ENCODE measurements at regions not wholly inside any gene's neighbourhood (a gene's known extent, or its start where the extent isn't known, plus 50 kb on each side); places are given as distances from the start of the nearest gene placed in this dataset.

DNA sequence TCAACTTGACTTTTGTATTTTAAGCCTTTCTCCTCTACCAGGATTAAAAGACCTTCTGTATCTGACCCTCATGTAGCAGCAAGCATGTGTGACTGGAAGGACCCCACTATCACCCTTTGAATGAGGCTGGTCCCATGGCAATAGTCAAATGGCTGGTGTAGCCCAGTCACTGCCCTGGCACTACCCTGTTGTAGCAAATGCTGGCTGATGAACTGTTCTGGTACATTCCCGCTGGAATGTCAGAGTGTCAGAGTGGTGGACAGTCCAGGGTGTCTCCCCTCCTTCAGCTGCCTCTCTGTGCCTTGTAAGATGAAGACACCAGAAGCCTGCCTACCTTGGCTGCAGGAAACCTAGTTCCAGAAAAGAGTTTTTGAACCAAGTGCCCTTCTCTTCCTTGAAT, 115.7 kb downstream of the ACKR3 start:
- no peak for DNase-seq
- no peaks in the 10 kb centered on the region for H3K27me3 ChIP-seq
- peaks cover 0 to 50% (median 27%) of the 10 kb centered on the region in 12 donors for H3K4me1 ChIP-seq
- H3K36me3 ChIP-seq: no peaks in the 10 kb centered on the region
- intact Hi-C loops (cut with DNase I): loop anchor here in 2 of 10 donors (5.0 kb wide), 1 partner anchor 118 kb away; the partner anchor contains the start of gene ACKR3 (in 2 of the 2)
- H3K4me3 ChIP-seq: no peak overlapping the region
- TF ChIP-seq POLR2A (IDR thresholded peaks at IDR 0.05): no peak
- TF ChIP-seq, protein P1, sequence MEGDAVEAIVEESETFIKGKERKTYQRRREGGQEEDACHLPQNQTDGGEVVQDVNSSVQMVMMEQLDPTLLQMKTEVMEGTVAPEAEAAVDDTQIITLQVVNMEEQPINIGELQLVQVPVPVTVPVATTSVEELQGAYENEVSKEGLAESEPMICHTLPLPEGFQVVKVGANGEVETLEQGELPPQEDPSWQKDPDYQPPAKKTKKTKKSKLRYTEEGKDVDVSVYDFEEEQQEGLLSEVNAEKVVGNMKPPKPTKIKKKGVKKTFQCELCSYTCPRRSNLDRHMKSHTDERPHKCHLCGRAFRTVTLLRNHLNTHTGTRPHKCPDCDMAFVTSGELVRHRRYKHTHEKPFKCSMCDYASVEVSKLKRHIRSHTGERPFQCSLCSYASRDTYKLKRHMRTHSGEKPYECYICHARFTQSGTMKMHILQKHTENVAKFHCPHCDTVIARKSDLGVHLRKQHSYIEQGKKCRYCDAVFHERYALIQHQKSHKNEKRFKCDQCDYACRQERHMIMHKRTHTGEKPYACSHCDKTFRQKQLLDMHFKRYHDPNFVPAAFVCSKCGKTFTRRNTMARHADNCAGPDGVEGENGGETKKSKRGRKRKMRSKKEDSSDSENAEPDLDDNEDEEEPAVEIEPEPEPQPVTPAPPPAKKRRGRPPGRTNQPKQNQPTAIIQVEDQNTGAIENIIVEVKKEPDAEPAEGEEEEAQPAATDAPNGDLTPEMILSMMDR (IDR thresholded peaks at IDR 0.05): no peak
- no peak overlapping the region for H3K27ac ChIP-seq
- WGBS, 4 donors: 67 to 100% (median 95%) methylated on average over 1 of the region's 1 CpG
- ATAC-seq: no peak
- H3K9me3 ChIP-seq: no peaks in the 10 kb centered on the region

DNA sequence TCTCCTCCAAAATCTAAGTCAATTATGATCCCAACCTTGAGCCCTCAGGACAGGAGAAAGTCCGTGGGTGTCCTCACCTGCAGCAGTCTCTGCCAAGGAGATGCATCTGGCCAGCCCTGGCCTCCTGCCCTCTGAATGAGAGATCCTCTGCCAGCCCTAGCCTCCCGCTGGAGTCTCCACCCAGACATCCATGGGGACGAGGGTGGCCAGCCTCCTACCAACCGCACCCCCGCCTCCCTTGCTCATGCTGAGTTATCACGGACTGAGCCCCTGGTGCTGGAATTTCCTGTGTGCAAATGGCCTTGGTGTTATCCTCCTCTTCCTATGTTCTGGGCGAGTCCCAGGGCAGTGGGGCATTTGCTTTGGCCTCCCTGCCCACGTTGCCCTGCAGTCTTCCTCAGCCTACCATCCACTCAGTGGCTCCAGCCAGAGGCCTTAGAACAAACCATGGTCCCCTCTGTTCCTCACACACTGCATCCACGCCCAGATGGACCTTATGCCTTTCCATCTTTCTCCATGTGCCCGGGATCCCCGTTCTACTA, 116.4 kb downstream of the ACKR3 start:
- no peaks in the 10 kb centered on the region for H3K36me3 ChIP-seq
- DNase-seq (peak in 1 of 5 donors; percentile 37), ATAC-seq (no peak)
- intact Hi-C loops (cut with DNase I): loop anchor here in 2 of 10 donors (5.0 kb wide), 1 partner anchor 119 kb away; the partner anchor contains the start of gene ACKR3 (in 2 of the 2)
- no peak overlapping the region for H3K4me3 ChIP-seq
- peaks cover 0 to 51% (median 27%) of the 10 kb centered on the region in 12 donors for H3K4me1 ChIP-seq
- H3K9me3 ChIP-seq: no peaks in the 10 kb centered on the region
- 88 to 99% (median 90%) methylated on average over 9 to 11 of the region's 11 CpGs for WGBS, 4 donors
- H3K27ac ChIP-seq: no peak overlapping the region
- no peaks in the 10 kb centered on the region for H3K27me3 ChIP-seq
- no peak for TF ChIP-seq POLR2A (IDR thresholded peaks at IDR 0.05)
- TF ChIP-seq, protein P1 (IDR thresholded peaks at IDR 0.05): no peak

DNA sequence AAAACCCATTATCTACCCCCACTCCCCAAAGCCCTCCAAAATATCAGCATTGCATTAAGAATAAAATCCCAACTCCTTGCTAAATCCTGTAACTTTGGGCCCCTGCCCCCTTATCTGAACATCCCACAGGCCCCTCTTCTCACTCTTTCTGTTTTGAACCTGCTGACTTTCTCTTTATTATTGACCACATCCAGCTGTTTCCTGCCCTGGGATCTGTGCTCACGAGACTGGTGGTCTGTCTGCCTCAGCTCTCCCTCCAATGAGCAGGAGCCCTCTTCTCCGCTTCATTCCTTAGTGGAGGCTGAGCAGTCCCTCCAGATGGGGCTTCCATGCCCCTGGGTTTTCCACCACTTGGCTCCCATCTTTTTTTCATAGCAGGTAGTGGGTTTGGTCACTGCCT, 116.9 kb downstream of the ACKR3 start:
- H3K27me3 ChIP-seq: no peaks in the 10 kb centered on the region
- DNase-seq (peak in 1 of 5 donors; percentile 18), ATAC-seq (no peak)
- no peak overlapping the region for H3K4me3 ChIP-seq
- peak overlapping the region in 1 of 12 donors; percentile 78 for H3K27ac ChIP-seq
- H3K9me3 ChIP-seq: no peaks in the 10 kb centered on the region
- H3K36me3 ChIP-seq: no peaks in the 10 kb centered on the region
- intact Hi-C loops (cut with DNase I): loop anchor here in 2 of 10 donors (5.0 kb wide), 1 partner anchor 119 kb away; the partner anchor contains the start of gene ACKR3 (in 2 of the 2)
- 75 to 92% (median 76%) methylated on average over 2 of the region's 2 CpGs for WGBS, 4 donors
- H3K4me1 ChIP-seq: peaks cover 0 to 55% (median 28%) of the 10 kb centered on the region in 12 donors
- TF ChIP-seq POLR2A (IDR thresholded peaks at IDR 0.05): no peak
- TF ChIP-seq, protein P1 (IDR thresholded peaks at IDR 0.05): no peak

DNA sequence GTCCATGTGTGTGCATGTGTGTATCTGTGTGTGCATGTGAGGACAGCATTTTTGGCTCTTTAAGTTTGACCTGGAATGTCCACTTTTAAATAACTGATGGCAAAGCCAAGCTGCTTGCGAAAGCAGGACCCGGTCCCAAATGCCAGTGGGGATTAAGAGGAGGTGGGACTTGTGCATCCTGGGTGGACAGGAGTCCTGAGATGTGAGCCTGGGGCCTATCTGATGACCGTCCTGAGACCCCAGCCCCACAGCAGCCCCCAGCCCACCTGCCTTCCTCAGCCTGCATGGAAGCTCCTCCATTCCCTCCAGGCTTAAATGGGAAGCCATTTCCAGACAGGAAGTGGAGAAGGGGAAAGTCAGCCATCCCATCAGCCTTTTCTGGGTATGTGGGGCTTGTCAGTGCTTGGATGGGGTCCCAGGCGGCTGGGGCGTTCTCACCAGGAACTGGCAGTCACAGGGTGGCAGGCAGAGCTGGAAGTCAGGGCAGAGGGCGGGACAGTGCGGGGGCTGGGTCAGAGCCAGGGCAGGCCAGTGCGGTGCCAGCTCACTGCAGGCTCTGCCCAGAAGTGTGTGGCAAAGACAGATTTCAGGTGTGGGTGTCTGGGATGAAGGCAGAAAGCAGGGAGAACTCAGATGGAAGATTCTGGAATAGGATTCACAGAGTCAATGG, 117.8 kb downstream of the ACKR3 start:
- intact Hi-C loops (cut with DNase I): loop anchor here in 2 of 10 donors (5.0 kb wide), 1 partner anchor 120 kb away; the partner anchor contains the start of gene ACKR3 (in 2 of the 2)
- Histone ChIP-seq H3K9me3 (no peaks in the 10 kb centered on the region), H3K36me3 (no peaks in the 10 kb centered on the region), H3K4me3 (no peak overlapping the region), H3K27ac (peak overlapping the region in 8 of 12 donors; percentile 53 to 80 (median 72)), H3K27me3 (no peaks in the 10 kb centered on the region), H3K4me1 (peaks cover 0 to 59% (median 30%) of the 10 kb centered on the region in 12 donors)
- TF ChIP-seq POLR2A (IDR thresholded peaks at IDR 0.05): no peak
- TF ChIP-seq, protein P1 (IDR thresholded peaks at IDR 0.05): no peak
- DNase-seq (peak in 4 of 5 donors; percentile 38 to 65 (median 50)), ATAC-seq (peak; percentile 17 to 66 (median 54))
- 59 to 74% (median 63%) methylated on average over 4 to 8 of the region's 8 CpGs for WGBS, 4 donors
